Liver (tissue), 7 donors: ENCODE measurements at regions not wholly inside any gene's neighbourhood (a gene's known extent, or its start where the extent isn't known, plus 50 kb on each side); places are given as distances from the start of the nearest gene placed in this dataset.

Experiments used
- DNase-seq: peaks from one replicate; pipeline ENCODE4 v3.0.0-alpha.2; 2017; ENCODE audit warnings: low spot score
- H3K27ac ChIP-seq, 2 donors: one replicate each; pipeline ENCODE4 v1.7.0; 2013; ENCODE audit warnings: inconsistent platforms in 2 of 2, low read length in 2 of 2, control low read depth in 1 of 2, low read depth in 1 of 2, mild to moderate bottlenecking in 1 of 2
- H3K27me3 ChIP-seq, 4 donors: one replicate each; pipeline versions ENCODE4 v1.6.1 to v1.7.0; 2013; ENCODE audit warnings: low read length in 3 of 4, inconsistent platforms in 1 of 4, mild to moderate bottlenecking in 1 of 4, moderate library complexity in 1 of 4; ENCODE audit not compliant: control insufficient read depth in 4 of 4, insufficient read depth in 4 of 4
- H3K36me3 ChIP-seq, 4 donors: one replicate each; pipeline versions ENCODE4 v1.6.1 to v1.7.0; 2013; ENCODE audit warnings: low read length in 3 of 4, mild to moderate bottlenecking in 3 of 4, low read depth in 1 of 4, moderate library complexity in 1 of 4; ENCODE audit not compliant: control insufficient read depth in 4 of 4, insufficient read depth in 3 of 4
- H3K4me1 ChIP-seq, 4 donors: one replicate each; pipeline versions ENCODE4 v1.6.1 to v1.7.0; 2013; ENCODE audit warnings: low read length in 3 of 4, mild to moderate bottlenecking in 3 of 4, moderate library complexity in 1 of 4; ENCODE audit not compliant: control insufficient read depth in 4 of 4, insufficient read depth in 4 of 4
- H3K4me3 ChIP-seq, 3 donors: one replicate each; pipeline versions ENCODE4 v1.6.1 to v1.7.0; 2013; ENCODE audit warnings: low read length in 3 of 3, control low read depth in 1 of 3, low read depth in 1 of 3, mild to moderate bottlenecking in 1 of 3
- H3K9ac ChIP-seq, 2 donors: one replicate each; pipeline ENCODE4 v1.7.0; 2013; ENCODE audit warnings: low read length in 2 of 2, mild to moderate bottlenecking in 2 of 2, moderate library complexity in 2 of 2, control low read depth in 1 of 2, low read depth in 1 of 2
- H3K9me3 ChIP-seq, 4 donors: one replicate each; pipeline versions ENCODE4 v1.6.1 to v1.7.0; 2013; ENCODE audit warnings: low read length in 3 of 4; ENCODE audit not compliant: control insufficient read depth in 4 of 4
- ATF3 ChIP-seq: IDR thresholded peaks from 2 replicates; pipeline ENCODE4 v1.6.1; 2016; ENCODE audit warnings: antibody characterized with exemption
- EGR1 ChIP-seq, 2 donors: IDR thresholded peaks; 2 replicates each; pipeline ENCODE4 v1.6.1; 2016 to 2018; ENCODE audit warnings: antibody characterized with exemption in 2 of 2, low read depth in 2 of 2
- FOXA1 ChIP-seq: IDR thresholded peaks from 2 replicates; pipeline ENCODE4 v1.6.1; 2016; ENCODE audit warnings: antibody characterized with exemption
- GABPA ChIP-seq, 2 donors: IDR thresholded peaks in 1 of 2; conservative IDR thresholded peaks in 1 of 2; 2 replicates each; pipeline ENCODE4 v1.6.1; 2016; ENCODE audit warnings: antibody characterized with exemption in 2 of 2, mild to moderate bottlenecking in 1 of 2, moderate library complexity in 1 of 2
- HNF4G ChIP-seq: IDR thresholded peaks from 2 replicates; pipeline ENCODE4 v1.6.1; 2016; ENCODE audit warnings: antibody characterized with exemption
- NR2F2 ChIP-seq: IDR thresholded peaks from 2 replicates; pipeline ENCODE4 v1.6.1; 2016; ENCODE audit warnings: antibody characterized with exemption
- RAD21 ChIP-seq, 2 donors: IDR thresholded peaks; 2 replicates each; pipeline ENCODE4 v1.6.1; 2016; ENCODE audit warnings: antibody characterized with exemption in 2 of 2, mild to moderate bottlenecking in 2 of 2
- REST ChIP-seq: IDR thresholded peaks from 2 replicates; pipeline ENCODE4 v1.6.1; 2016; ENCODE audit warnings: antibody characterized with exemption, mild to moderate bottlenecking
- RXRA ChIP-seq, 2 donors: IDR thresholded peaks; 2 replicates each; pipeline ENCODE4 v1.6.1; 2017 to 2018; ENCODE audit warnings: antibody characterized with exemption in 2 of 2, mild to moderate bottlenecking in 1 of 2
- YY1 ChIP-seq: IDR thresholded peaks from 2 replicates; pipeline ENCODE4 v1.6.1; 2016; ENCODE audit warnings: antibody characterized with exemption, mild to moderate bottlenecking
- ZBTB33 ChIP-seq: IDR thresholded peaks from 2 replicates; pipeline ENCODE4 v1.6.1; 2016; ENCODE audit warnings: antibody characterized with exemption
- WGBS: extraction: QIAGEN DNeasy Blood & Tissue Kit; methylation state at CpG from one replicate; pipeline ENCODE4 v1.1.7; 2013; 5-methylcytosine and 5-hydroxymethylcytosine counted together
- donor health status: healthy.
- donor health status: healthy.
- donor health status: healthy.
- donor health status: healthy.

GRCh38 chr14:54104601-54105145, 148.0 kb upstream of the BMP4 start (continued):
- TF ChIP-seq REST = no peak

GRCh38 chr14:54105406-54105805, 148.8 kb upstream of the BMP4 start:
- H3K36me3 ChIP-seq = no peaks in the 10 kb centered on the region
- no peak overlapping the region for H3K9ac ChIP-seq
- WGBS = 97% methylated on average over 2 of the region's 2 CpGs
- no peak overlapping the region for H3K27ac ChIP-seq
- no peak overlapping the region for H3K4me3 ChIP-seq
- H3K9me3 ChIP-seq = no peaks in the 10 kb centered on the region
- TF ChIP-seq ATF3 (no peak), HNF4G (no peak), YY1 (no peak), RXRA (IDR thresholded peaks at IDR 0.05) (no peak), REST (no peak)
- DNase-seq = no peak
- H3K27me3 ChIP-seq = peaks cover 0 to 2% (median 0%) of the 10 kb centered on the region in 4 donors
- H3K4me1 ChIP-seq = no peaks in the 10 kb centered on the region

GRCh38 chr14:54105898-54106297, 149.3 kb upstream of the BMP4 start:
- Histone ChIP-seq H3K36me3 (no peaks in the 10 kb centered on the region), H3K27ac (no peak overlapping the region), H3K9me3 (no peaks in the 10 kb centered on the region), H3K4me1 (no peaks in the 10 kb centered on the region), H3K9ac (no peak overlapping the region), H3K27me3 (peaks cover 0 to 2% (median 0%) of the 10 kb centered on the region in 4 donors), H3K4me3 (no peak overlapping the region)
- TF ChIP-seq REST = no peak
- no peak for TF ChIP-seq YY1
- TF ChIP-seq ATF3 = no peak
- no peak for TF ChIP-seq FOXA1
- TF ChIP-seq HNF4G = no peak
- no peak for TF ChIP-seq NR2F2
- no peak for TF ChIP-seq RAD21 (IDR thresholded peaks at IDR 0.05)
- no peak for TF ChIP-seq GABPA (IDR thresholded peaks at IDR 0.05 in 1 of 2, conservative IDR thresholded peaks at IDR 0.05 in 1 of 2)
- TF ChIP-seq EGR1 (IDR thresholded peaks at IDR 0.05; ENCODE audit: low read depth in 2 of 2) = no peak
- no peak for TF ChIP-seq ZBTB33
- WGBS = 76% methylated on average over 2 of the region's 2 CpGs
- DNase-seq = no peak
